Spinal cord (tissue), 9 donors: ENCODE measurements at regions not wholly inside any gene's neighbourhood (a gene's known extent, or its start where the extent isn't known, plus 50 kb on each side); places are given as distances from the start of the nearest gene placed in this dataset.
"Not testable (repeated sequence)": the region's sequence is repeated elsewhere in the genome, so short reads cannot be mapped to it uniquely, and the experiment has no call there.

Experiments
- DNase-seq, 6 donors: peaks; one replicate each; pipeline versions ENCODE4 v3.0.0 to v3.0.0-alpha.2; 2013 to 2015; ENCODE audit warnings: low spot score in 6 of 6, low read depth in 4 of 6
- H3K27ac ChIP-seq: one replicate; pipeline ENCODE4 v1.5.1; 2013; ENCODE audit warnings: low read depth, low read length, control low read depth
- H3K27me3 ChIP-seq: one replicate; pipeline ENCODE4 v1.6.1; 2013; ENCODE audit warnings: low read length; ENCODE audit not compliant: control insufficient read depth, insufficient read depth
- H3K36me3 ChIP-seq: one replicate; pipeline ENCODE4 v1.6.1; 2013; ENCODE audit warnings: low read length; ENCODE audit not compliant: control insufficient read depth, insufficient read depth
- H3K4me1 ChIP-seq: one replicate; pipeline ENCODE4 v1.6.1; 2013; ENCODE audit warnings: low read length; ENCODE audit not compliant: control insufficient read depth, insufficient read depth
- H3K4me3 ChIP-seq: one replicate; pipeline ENCODE4 v1.5.1; 2013; ENCODE audit warnings: low read depth, low read length, control low read depth
- H3K9me3 ChIP-seq: one replicate; pipeline ENCODE4 v1.6.1; 2013; ENCODE audit warnings: low read length; ENCODE audit not compliant: control insufficient read depth, insufficient read depth
- WGBS: methylation state at CpG from one replicate; pipeline ENCODE4 v1.1.5; 2013; ENCODE audit warnings: missing lambda C conversion rate; ENCODE audit not compliant: insufficient coverage; 5-methylcytosine and 5-hydroxymethylcytosine counted together
- donor health status: healthy.

- no peak overlapping the region for H3K27ac ChIP-seq
- H3K27me3 ChIP-seq, result no peaks in the 10 kb centered on the region
- H3K4me3 ChIP-seq, result no peak overlapping the region
- H3K4me1 ChIP-seq, result no peaks in the 10 kb centered on the region
- H3K36me3 ChIP-seq, result no peaks in the 10 kb centered on the region
- DNase-seq, result peak in 1 of 6 donors; percentile 33
- WGBS, result no CpG with 5 or more reads among the region's 3 CpGs
- H3K9me3 ChIP-seq, result no peaks in the 10 kb centered on the region
Observed at GRCh38 chr11:42837994-42838393, 473.8 kb upstream of the API5 start.

DNA sequence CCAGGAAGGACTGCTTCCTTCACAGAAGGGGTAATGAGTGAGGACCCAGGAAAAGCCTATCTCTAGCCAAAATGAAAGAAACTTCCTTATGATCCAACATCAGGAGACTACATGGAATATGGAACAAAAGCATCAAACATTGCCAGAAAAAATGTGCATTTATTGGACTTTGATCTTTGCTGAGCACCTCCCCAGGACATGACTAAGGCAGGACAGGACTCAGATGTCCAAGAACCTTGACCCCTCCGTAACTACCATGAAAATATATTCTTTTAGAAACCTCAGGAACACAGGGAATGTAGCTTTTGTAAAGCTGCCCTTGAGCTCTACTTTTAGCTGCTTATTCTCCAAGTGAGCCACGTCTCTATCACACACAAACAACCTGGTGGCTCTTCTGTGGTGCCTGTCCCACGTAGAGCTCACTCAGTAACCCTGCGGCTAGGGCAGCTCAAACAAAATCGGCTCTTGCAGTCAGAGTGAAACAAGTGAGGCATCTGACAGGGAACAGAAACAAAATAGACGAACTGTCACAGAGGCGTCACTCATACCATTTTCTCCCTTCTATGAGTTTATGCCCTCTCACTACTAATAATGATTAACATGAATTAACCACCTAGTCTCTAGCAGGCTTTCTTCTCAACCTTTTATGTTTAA is 471.5 kb upstream of the API5 start:
- WGBS, result 83% methylated on average over 4 of the region's 7 CpGs
- H3K4me1 ChIP-seq, result no peaks in the 10 kb centered on the region
- no peaks in the 10 kb centered on the region for H3K27me3 ChIP-seq

GRCh38 chr11:42840860-42841259 is 470.9 kb upstream of the API5 start:
- no peaks in the 10 kb centered on the region for H3K27me3 ChIP-seq
- no CpG with 5 or more reads among the region's 2 CpGs for WGBS
- no peaks in the 10 kb centered on the region for H3K4me1 ChIP-seq
- H3K36me3 ChIP-seq, result no peaks in the 10 kb centered on the region
- no peaks in the 10 kb centered on the region for H3K9me3 ChIP-seq
- DNase-seq, result no peak
- no peak overlapping the region for H3K27ac ChIP-seq
- H3K4me3 ChIP-seq, result no peak overlapping the region

More for the DNA sequence above, 471.5 kb upstream of the API5 start:
- H3K36me3 ChIP-seq, result no peaks in the 10 kb centered on the region
- no peak for DNase-seq
- no peak overlapping the region for H3K27ac ChIP-seq
- H3K4me3 ChIP-seq, result no peak overlapping the region
- H3K9me3 ChIP-seq, result no peaks in the 10 kb centered on the region

- no peak overlapping the region for H3K4me3 ChIP-seq
- H3K4me1 ChIP-seq, result no peaks in the 10 kb centered on the region
- peak in 3 of 6 donors; percentile 15 to 93 (median 20) for DNase-seq
- 22% methylated on average over 4 of the region's 5 CpGs for WGBS
- H3K27me3 ChIP-seq, result no peaks in the 10 kb centered on the region
- no peaks in the 10 kb centered on the region for H3K9me3 ChIP-seq
- H3K27ac ChIP-seq, result no peak overlapping the region
- no peaks in the 10 kb centered on the region for H3K36me3 ChIP-seq
Observed at GRCh38 chr11:42841556-42841955, 470.2 kb upstream of the API5 start.

- Histone ChIP-seq H3K4me3 (no peak overlapping the region), H3K27ac (no peak overlapping the region), H3K9me3 (no peaks in the 10 kb centered on the region), H3K4me1 (no peaks in the 10 kb centered on the region), H3K36me3 (no peaks in the 10 kb centered on the region), H3K27me3 (no peaks in the 10 kb centered on the region)
- DNase-seq, result no peak
- no CpG with 5 or more reads among the region's 2 CpGs for WGBS
Observed at GRCh38 chr11:42849362-42849761, 462.4 kb upstream of the API5 start.

DNA sequence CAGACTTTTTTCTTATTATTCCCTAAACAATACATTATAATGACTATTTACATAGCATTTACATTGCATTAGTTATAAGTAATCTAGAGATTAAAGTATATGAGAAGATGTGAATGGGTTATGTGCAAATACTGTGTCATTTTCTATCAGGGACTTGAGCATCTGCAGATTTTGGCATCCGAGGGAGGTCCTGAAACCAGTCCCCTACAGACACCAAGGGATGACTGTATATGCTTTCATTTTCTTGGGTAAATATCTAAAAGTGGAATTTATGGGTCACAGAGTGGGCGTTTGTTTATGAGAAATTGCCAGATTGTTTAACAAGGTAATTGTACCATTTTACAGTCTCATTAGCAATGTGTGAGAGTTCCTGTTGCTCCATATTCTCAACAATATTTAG is 454.5 kb upstream of the API5 start:
- H3K27ac ChIP-seq, result no peak overlapping the region
- no peaks in the 10 kb centered on the region for H3K4me1 ChIP-seq
- no peaks in the 10 kb centered on the region for H3K36me3 ChIP-seq
- H3K27me3 ChIP-seq, result no peaks in the 10 kb centered on the region
- no peak for DNase-seq
- no peak overlapping the region for H3K4me3 ChIP-seq
- WGBS, result no CpG with 5 or more reads among the region's 2 CpGs
- no peaks in the 10 kb centered on the region for H3K9me3 ChIP-seq

DNA sequence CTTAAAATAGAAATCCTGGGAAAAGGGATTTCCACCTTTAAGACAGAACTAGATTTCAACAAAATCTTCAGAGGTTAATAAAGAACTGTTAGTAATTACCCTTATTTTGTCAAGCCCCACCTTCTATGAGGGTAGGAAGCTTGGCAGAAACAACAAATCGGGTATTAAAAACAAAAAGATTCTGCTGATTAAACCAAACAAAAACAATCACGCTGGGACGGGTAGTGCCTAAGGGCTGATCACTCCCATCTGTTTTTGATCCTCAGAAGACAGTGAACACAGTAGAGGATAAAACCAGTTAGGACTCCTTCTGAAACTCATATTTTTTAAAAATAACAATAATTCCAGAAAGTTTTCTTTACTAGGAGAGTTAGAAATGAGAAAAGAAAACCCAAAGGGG is 441.3 kb upstream of the API5 start:
- no peaks in the 10 kb centered on the region for H3K9me3 ChIP-seq
- no peaks in the 10 kb centered on the region for H3K4me1 ChIP-seq
- WGBS, result no CpG with 5 or more reads among the region's 3 CpGs
- no peak overlapping the region for H3K27ac ChIP-seq
- H3K4me3 ChIP-seq, result no peak overlapping the region
- H3K27me3 ChIP-seq, result no peaks in the 10 kb centered on the region
- no peaks in the 10 kb centered on the region for H3K36me3 ChIP-seq
- DNase-seq, result no peak

GRCh38 chr11:42873800-42874405 is 437.9 kb upstream of the API5 start:
- not testable (repeated sequence) for DNase-seq, H3K27me3 ChIP-seq, H3K4me3 ChIP-seq, H3K36me3 ChIP-seq, H3K27ac ChIP-seq, H3K9me3 ChIP-seq, H3K4me1 ChIP-seq
- WGBS, result 91% methylated on average over 22 of the region's 23 CpGs

DNA sequence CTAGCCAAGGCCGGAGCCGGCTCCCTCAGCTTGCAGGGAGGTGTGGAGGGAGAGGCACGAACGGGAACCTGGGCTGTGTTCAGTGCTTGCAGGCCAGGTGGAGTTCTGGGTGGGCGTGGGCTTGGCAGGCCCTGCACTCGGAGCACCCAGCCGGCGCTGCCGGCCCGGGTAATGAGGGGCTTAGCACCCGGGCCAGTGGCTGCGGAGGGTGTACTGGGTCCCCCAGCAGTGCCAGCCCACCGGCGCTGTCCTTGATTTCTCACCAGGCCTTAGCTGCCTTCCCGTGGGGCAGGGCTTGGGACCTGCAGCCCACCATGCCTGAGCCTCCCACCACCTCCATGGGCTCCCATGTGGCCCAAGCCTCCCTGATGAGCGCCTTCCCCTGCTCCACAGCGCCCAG is 430.5 kb upstream of the API5 start:
- not testable (repeated sequence) for H3K4me1 ChIP-seq, H3K27ac ChIP-seq, H3K27me3 ChIP-seq, DNase-seq, H3K36me3 ChIP-seq, H3K4me3 ChIP-seq, H3K9me3 ChIP-seq
- WGBS, result 94% methylated on average over 16 of the region's 17 CpGs

DNA sequence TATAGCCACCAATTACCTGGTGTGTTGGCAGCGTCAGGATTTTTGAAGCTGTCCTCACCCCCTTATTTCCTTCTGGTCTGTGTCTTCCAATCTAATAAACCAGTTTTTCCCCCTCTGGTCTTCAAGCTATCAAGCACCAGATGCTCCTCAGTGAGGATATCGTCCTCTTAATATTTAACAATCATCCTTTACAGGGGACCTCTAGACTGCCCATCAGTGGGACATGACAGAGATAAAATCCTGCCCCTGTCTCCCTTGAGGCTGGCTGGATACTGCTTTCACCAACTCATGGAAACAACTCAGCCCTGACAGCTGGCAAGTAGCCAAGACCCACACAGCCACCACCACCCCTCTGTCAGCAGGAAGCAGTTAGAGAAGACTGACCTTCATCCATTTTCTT is 421.0 kb upstream of the API5 start:
- no peak overlapping the region for H3K27ac ChIP-seq
- 60% methylated on average over 2 of the region's 2 CpGs for WGBS
- no peaks in the 10 kb centered on the region for H3K9me3 ChIP-seq
- no peaks in the 10 kb centered on the region for H3K27me3 ChIP-seq
- H3K36me3 ChIP-seq, result no peaks in the 10 kb centered on the region
- no peaks in the 10 kb centered on the region for H3K4me1 ChIP-seq
- no peak for DNase-seq
- H3K4me3 ChIP-seq, result no peak overlapping the region
